GM12872 (cell line): ENCODE measurements at regions not wholly inside any gene's neighbourhood (a gene's known extent, or its start where the extent isn't known, plus 50 kb on each side); places are given as distances from the start of the nearest gene placed in this dataset.

Experiments
- TF ChIP-seq, protein P1 (sequence below): IDR thresholded peaks from 3 replicates; pipeline ENCODE4 v1.5.1; 2011; ENCODE audit warnings: low read depth, mild to moderate bottlenecking, low read length, moderate library complexity; ENCODE audit not compliant: insufficient read depth

DNA sequence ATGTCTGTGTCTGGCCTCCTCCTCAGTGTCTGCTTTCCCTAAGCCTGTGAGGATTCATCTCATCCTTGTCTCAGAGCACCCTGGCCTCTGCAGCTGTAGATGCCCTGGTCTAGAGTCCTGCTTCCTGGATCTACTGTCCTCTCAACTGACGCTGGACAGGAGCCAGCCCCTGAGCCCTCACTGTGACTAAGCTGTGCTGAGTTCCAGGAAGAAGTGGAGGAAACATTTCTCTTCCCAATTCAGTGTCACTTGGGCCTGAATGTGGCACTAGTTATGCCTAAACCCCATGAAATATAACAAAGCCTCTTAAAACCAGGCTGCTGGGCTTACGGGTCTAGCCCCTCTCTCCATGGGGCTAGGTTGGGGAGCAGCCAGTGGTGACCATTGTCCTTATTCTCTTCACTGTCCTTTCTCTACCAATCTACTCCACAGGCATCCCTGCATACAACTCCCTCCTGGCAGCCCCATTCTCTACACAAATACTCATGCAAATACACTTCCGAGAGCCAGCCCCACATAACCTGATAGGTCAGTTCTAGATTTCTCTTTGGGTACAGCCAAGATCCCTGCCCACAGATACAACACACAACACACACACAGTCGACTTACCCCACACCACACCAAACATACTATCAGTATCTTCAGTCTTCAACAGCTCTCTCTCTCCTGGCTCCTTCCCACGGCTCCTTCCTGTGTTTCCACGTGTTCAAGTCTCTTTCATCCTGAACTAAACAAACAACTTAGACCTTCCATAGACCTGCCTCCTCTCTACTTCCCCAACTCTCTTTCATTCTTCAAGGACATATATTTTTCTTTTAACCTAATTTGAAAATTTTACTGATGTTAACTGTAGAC lies 220.8 kb downstream of the SNX18 start:
- TF ChIP-seq, protein P1, sequence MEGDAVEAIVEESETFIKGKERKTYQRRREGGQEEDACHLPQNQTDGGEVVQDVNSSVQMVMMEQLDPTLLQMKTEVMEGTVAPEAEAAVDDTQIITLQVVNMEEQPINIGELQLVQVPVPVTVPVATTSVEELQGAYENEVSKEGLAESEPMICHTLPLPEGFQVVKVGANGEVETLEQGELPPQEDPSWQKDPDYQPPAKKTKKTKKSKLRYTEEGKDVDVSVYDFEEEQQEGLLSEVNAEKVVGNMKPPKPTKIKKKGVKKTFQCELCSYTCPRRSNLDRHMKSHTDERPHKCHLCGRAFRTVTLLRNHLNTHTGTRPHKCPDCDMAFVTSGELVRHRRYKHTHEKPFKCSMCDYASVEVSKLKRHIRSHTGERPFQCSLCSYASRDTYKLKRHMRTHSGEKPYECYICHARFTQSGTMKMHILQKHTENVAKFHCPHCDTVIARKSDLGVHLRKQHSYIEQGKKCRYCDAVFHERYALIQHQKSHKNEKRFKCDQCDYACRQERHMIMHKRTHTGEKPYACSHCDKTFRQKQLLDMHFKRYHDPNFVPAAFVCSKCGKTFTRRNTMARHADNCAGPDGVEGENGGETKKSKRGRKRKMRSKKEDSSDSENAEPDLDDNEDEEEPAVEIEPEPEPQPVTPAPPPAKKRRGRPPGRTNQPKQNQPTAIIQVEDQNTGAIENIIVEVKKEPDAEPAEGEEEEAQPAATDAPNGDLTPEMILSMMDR = no peak

GRCh38 chr5:54736003-54736797 lies 218.6 kb downstream of the SNX18 start:
- TF ChIP-seq, protein P1 = no peak

DNA sequence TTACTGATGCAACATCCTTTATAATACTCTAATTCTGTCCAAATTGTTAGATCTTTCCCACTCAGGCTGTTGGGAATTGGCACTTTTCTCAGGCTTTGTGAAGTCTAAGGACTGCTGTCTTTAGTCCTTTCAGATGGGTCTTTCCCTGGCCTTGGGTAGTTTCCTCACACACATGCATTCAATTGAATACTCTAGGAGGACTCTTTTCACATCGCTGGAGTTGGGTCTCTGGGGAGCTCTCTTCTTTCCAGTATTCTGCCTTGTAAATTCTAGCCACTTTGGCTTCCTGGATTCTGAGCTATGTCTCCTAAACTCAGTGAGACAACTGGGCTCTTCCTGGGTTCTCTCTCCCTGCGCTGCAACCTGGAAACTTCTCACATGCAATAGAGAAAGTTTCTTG lies 215.5 kb downstream of the SNX18 start:
- TF ChIP-seq, protein P1 = no peak

GRCh38 chr5:54732108-54732507 lies 214.5 kb downstream of the SNX18 start:
- TF ChIP-seq, protein P1 = no peak

DNA sequence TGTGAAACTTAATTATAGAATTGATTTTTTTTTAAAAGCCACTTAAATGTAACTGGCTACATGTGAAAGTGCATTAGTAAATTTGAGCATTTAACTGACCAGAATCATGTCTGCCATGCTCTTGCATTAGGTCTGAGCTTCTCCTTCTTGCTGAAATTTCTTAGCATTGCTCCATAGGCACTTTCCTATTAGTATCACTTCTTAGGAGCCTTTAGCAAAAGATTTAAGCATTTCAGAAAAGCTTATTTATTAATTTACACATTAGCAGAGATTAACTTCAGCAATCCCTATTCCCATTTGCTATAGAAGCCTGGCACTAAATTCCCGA lies 211.0 kb downstream of the SNX18 start:
- TF ChIP-seq, protein P1 = no peak

GRCh38 chr5:54727874-54728587 lies 210.5 kb downstream of the SNX18 start:
- TF ChIP-seq, protein P1 = no peak
